ENCODE measurements at regions not wholly inside any gene's neighbourhood (a gene's known extent, or its start where the extent isn't known, plus 50 kb on each side); places are given as distances from the start of the nearest gene placed in this dataset.
A peak's percentile ranks its signal among the peaks of the same experiment; 100 is the strongest.

DNA sequence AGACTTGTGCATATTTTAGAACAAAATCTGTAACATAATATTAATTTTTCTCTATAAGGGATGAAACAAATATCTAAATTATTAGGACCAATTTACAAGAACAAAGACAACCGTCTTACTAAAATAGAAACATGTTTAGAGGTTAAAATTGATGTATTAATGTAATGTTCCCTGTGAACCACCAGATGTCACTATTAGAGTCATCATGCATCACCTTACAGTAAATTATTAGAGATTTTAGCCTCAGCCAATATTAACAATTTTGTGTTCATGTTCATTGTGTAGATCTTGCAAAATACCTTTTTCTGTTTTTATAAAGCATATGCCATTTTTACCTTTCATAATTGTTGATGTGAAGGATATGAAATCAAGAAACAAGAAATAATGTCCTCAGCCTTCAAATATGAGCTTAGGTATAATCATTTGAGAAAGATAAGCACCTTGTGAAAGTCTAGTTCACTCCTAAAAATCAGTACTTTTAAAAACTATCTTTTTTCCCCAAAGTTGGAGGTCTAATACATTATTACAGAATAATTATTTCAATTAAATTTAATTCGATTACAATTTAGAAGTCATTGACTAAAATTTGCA, 344.3 kb upstream of the KCNH7 start:
- TF ChIP-seq, protein P1, sequence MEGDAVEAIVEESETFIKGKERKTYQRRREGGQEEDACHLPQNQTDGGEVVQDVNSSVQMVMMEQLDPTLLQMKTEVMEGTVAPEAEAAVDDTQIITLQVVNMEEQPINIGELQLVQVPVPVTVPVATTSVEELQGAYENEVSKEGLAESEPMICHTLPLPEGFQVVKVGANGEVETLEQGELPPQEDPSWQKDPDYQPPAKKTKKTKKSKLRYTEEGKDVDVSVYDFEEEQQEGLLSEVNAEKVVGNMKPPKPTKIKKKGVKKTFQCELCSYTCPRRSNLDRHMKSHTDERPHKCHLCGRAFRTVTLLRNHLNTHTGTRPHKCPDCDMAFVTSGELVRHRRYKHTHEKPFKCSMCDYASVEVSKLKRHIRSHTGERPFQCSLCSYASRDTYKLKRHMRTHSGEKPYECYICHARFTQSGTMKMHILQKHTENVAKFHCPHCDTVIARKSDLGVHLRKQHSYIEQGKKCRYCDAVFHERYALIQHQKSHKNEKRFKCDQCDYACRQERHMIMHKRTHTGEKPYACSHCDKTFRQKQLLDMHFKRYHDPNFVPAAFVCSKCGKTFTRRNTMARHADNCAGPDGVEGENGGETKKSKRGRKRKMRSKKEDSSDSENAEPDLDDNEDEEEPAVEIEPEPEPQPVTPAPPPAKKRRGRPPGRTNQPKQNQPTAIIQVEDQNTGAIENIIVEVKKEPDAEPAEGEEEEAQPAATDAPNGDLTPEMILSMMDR (IDR thresholded peaks at IDR 0.05 in 4 of 5, conservative IDR thresholded peaks at IDR 0.05 in 1 of 5) = peak in 3 of 5 experiments; percentile 22 to 53 (median 36)
- TF ChIP-seq POLR2A (IDR thresholded peaks at IDR 0.05) = no peak
